ENCODE measurements at regions not wholly inside any gene's neighbourhood (a gene's known extent, or its start where the extent isn't known, plus 50 kb on each side); places are given as distances from the start of the nearest gene placed in this dataset.
"Not testable (repeated sequence)": the region's sequence is repeated elsewhere in the genome, so short reads cannot be mapped to it uniquely, and the experiment has no call there.

GRCh38 chr9:126057121-126057825 lies 269.4 kb upstream of the MVB12B start:
- peak; percentile 59 for DNase-seq

GRCh38 chr9:126058011-126058531 lies 268.6 kb upstream of the MVB12B start:
- DNase-seq: no peak

DNA sequence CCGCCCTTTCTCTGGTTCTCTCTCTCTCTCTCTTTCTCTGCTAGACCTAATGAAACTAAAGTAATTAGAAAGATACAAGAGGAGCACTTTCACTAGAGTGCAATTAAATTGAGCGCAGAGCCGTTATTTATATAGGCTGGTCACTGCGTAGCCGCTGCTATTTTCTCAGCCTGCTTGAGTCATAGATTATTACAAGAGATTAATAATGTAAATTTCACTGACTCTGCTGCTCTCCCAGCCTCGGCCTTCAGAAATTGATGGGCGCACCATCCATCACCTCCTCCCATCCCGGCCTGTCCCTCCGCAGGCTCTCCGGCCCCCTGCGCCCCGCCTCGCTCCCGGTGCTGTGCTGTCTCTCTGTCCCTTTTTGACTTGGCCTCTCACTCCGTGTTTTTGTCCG lies 268.0 kb upstream of the MVB12B start:
- DNase-seq: no peak

GRCh38 chr9:126061575-126061974 lies 265.1 kb upstream of the MVB12B start:
- no peak for DNase-seq

DNA sequence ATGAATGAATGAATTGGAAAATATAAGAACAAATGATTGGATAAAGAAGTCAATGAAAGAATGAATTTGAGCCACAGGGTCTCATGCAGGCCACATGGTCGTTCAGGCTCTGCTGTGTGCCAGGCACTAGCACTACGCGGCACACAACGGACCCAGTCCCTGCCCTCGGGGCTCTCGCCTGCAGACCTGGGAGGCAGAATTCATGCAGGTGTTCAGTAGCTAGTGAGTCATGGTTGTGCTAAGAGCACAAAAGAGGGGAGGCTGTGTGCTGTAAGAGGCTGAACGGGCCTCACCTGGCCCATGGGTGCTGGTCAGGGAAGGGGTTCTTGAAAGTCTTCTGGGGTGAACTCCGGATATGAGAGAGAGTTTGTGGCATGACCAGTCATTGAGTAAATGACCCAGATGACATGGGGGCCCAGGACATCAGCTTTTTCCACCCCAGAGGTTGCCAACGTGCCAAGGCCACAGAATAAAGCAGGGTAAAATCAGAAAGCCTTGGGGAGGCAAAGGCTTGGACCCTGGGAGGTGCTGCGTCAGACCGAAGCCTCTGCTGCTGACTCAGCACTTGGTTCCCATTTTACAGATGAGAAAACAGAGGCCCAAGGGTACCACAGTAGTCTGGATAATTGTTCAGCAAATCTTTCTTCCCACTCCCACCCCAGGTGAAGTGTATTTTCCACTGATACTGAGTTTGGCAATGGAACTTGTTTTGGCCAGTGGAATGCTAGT lies 264.3 kb upstream of the MVB12B start:
- peak; percentile 17 for DNase-seq

GRCh38 chr9:126063326-126063725 lies 263.3 kb upstream of the MVB12B start:
- no peak for DNase-seq

DNA sequence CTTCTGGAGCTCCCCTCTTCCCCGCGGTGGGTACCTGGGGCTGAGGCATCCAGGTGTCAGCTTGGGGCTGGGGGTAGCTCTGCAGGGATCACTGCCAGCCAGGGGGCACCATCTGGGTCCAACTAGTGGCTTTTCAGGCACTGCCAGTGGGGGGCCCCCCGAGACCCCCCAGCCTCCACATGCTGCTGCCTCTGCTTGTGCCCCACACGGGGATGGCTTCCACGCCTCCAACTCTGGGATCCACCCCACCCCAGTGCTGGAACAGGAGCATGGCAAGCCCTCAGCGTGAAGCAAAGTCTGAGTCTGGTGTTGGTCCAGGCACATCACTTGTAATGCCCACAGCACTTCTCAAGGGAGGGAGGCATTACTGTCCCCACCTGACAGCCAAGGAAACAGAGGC lies 260.5 kb upstream of the MVB12B start:
- DNase-seq: no peak

DNA sequence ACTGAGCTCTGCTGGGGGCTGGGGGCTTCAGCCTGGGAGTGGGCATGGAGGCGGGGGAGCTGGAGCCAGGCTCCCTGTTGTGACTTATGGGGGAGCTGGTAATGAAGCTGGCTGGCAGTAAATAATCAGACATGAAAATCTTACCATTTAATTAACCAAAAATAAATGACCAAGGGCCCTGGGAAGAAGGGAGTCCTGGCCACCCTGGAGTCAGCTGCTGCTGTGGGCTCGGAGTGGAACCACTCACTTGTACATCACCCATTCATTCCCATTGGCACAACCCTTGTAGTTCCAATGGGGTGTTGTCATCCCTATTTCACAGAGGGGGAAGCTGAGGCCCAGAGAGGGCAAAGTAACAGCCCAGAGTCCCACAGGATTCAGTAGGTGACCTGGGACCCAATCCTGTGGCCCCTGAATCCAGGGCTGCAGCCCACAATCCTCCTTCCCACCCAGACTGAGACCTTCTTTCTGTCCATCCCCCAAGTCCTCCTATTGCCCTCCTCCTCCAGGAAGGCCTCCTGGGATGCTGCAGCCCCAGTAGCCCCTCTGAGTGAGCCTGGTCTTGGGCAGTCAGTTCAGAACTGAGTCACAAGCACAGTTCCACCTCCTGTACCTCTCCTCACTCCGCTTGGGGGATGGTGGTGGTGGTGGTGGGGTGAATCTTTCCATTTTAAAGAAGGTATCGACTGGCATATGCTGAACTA lies 259.4 kb upstream of the MVB12B start:
- DNase-seq: no peak

DNA sequence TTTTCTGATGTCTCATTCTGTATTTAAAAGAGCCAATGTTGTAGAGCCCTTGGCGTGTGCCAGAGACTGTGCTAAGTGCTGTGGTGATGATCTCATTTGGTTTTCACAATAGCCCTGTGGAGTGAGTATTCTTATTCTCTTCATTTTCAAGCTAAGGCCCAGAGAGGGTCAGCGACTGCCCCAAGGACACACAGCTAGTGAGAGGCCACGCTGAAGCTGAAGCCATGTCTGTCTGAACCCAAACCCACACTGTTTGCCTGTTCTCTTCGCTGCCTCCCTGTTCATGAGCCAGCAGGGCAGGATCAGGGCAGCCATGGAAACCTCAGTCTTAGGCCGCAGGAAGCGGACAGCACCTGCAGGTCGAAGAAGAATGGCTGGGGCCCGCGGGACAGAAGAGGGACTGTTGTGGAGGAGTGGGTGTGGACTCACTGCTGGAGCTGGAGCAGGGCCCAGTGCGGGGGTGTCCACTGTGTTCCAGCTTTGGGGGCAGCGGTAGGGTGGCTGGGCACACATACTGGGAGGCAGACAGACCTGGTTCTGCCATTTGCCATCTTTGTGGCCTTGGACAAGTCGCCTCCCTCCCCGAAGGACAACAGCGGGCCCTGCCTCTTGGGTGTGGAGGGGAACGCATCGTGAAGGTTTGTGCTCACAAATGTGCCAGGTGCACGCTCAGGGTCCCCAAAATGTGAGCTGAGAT lies 257.9 kb upstream of the MVB12B start:
- no peak for DNase-seq

- no peak for DNase-seq
Observed at GRCh38 chr9:126069400-126069955, 257.2 kb upstream of the MVB12B start.

DNA sequence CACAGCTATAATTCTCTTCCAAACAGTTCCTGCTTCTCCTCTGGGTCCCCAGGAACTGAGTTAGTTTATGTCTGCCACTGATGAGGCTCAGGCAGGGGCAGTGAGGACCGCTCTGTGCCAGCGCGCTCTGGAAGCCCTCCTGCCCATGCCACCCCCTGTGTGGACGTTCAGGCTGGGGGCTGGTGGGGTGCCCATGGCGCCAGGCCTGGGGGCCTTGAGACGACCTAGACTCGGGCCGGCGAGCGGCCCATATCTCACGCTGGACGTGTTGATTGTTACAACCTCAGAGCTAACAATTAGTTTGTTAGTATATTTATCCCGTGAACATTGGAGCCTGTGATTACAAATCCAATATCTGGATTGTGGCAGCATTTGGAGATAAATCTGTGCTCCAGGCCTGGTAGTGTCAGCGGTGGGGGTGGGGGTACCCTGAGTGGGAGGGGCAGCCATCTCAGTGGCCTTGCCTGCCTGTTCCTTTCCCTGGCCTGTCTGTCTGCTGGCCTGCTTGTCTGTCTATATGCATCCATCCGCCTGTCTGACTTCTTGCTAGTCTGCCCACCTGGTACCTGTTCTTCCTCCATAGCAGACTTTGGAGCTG lies 256.5 kb upstream of the MVB12B start:
- DNase-seq: no peak

- no peak for DNase-seq
Observed at GRCh38 chr9:126071076-126071750, 255.4 kb upstream of the MVB12B start.

GRCh38 chr9:126077656-126078055 lies 249.0 kb upstream of the MVB12B start:
- not testable (repeated sequence) for DNase-seq

GRCh38 chr9:126080641-126081040 lies 246.0 kb upstream of the MVB12B start:
- DNase-seq: no peak

GRCh38 chr9:126081746-126082145 lies 244.9 kb upstream of the MVB12B start:
- no peak for DNase-seq

- no peak for DNase-seq
Observed at GRCh38 chr9:126084008-126084407, 242.6 kb upstream of the MVB12B start.

DNA sequence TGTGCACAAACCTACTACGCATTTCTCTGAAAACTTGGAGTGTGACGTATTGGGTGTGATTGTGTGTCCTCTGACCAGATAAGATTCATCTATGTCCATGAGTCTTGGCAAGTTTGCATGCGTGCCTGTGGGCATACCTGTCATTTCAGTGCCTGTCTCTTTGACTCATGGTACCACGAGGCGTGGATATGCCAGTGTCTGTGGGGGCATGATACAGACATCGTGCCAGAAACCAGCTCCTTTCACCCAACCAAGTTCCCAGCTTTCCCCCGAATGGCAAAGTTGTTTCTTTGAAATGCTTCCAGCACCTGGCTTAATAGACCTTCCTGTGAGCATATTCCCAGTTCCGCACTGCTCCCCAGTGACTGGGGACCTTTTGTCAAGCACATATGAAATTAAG lies 241.9 kb upstream of the MVB12B start:
- no peak for DNase-seq

- DNase-seq: no peak
Observed at GRCh38 chr9:126085170-126085569, 241.5 kb upstream of the MVB12B start.

DNA sequence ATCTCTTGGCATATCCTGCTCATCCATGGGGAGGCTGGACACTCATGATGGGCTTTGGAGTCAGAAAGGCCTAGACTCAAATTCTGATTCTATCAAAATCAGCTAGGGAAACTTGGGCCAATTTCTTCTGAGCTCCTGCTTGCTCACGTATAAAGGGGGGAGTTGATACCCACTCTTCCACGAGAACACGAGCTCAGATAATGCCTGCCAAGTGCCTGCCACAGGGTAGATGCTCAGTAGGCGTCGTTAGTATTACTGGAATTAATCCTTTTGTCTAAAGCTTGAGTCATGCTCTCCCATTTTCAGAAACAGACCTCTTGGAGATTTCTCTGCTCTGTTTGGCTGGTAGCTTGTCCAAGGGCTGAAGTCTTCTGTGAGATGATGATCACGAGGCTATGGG lies 238.3 kb upstream of the MVB12B start:
- DNase-seq: no peak

DNA sequence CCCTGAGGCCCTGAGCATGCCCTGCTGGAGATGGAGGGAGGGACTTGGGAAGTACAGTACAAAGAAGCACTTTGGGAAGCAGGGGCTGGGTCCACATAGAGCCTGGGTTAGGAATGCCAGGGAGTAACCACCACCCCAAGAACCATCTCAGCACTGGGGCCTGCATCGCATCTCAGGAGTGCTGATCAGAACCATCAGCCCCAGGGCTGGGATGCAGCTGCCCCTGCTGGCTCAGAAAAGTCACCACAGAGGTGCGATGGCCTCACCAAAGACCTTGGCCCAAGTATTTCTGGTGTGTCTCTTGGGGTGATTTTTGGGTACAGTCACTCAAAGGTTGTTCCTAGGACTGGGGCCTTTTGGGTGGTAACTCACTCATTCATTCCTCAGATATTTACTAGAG lies 236.8 kb upstream of the MVB12B start:
- DNase-seq: no peak

DNA sequence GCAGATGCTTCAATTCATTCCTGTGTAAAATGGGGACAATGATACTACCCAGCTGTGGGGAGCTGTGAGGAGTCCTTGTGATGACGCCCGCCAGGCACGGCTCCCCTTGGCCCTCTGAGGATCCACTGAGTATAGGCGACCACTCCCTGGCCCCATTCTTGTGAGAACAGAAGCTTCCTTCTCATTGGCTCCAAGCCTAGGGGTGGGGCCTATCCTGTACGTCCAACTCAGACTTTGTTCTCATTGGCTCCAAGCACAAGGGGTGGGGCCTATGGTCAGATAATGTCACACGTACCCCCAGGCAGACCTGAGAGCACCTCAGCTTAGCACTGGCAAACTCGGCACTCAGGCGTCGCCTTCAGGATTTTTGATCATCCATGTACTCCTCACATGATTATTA lies 232.9 kb upstream of the MVB12B start:
- DNase-seq: no peak

Measured in DMS53 (cell line).